HEK293 (cell line): ENCODE measurements at regions not wholly inside any gene's neighbourhood (a gene's known extent, or its start where the extent isn't known, plus 50 kb on each side); places are given as distances from the start of the nearest gene placed in this dataset.

ENCODE experiments used
- CTCF ChIA-PET: fragments of 350-600 bp; formaldehyde crosslinking; extraction: SDS; loops from one replicate; lab custom pipeline; 2021; ENCODE audit warnings: antibody characterized with exemption; lab: Yijun Ruan, JAX
- POLR2A ChIA-PET: fragments of 300-600 bp; formaldehyde crosslinking; extraction: SDS; loops from one replicate; lab custom pipeline; 2020; ENCODE audit warnings: antibody characterized with exemption, inconsistent platforms; lab: Yijun Ruan, JAX
- H3K27ac ChIP-seq: fragments of 200-500 bp; sonication (Bioruptor generic); 2 replicates; pipeline ENCODE4 v1.5.1; 2014; ENCODE audit warnings: low read depth, low read length, control low read depth, inconsistent platforms; ENCODE audit errors: extremely low read depth
- H3K36me3 ChIP-seq, 2 experiments: fragments of 200-500 bp in 1 of 2; sonication (Bioruptor generic) in 1 of 2; 1 replicate in 1 of 2; 2 replicates in 1 of 2; pipeline ENCODE4 v1.5.1; 2014 to 2017; ENCODE audit warnings: inconsistent platforms in 2 of 2, low read length in 2 of 2; ENCODE audit not compliant: control insufficient read depth in 2 of 2, insufficient read depth in 1 of 2
- H3K4me1 ChIP-seq: fragments of 200-500 bp; sonication (Bioruptor generic); 2 replicates; pipeline ENCODE4 v1.5.1; 2014; ENCODE audit warnings: mild to moderate bottlenecking, low read length, inconsistent platforms; ENCODE audit not compliant: control insufficient read depth, insufficient read depth
- H3K4me3 ChIP-seq: 2 replicates; pipeline ENCODE4 v1.5.1; 2011; ENCODE audit warnings: low read depth, mild to moderate bottlenecking, control low read depth, low read length, moderate library complexity
- H3K9me3 ChIP-seq: fragments of 200-500 bp; sonication (Bioruptor generic); 2 replicates; pipeline ENCODE4 v1.5.1; 2014; ENCODE audit warnings: low read depth, low read length, inconsistent platforms; ENCODE audit not compliant: control insufficient read depth, insufficient read depth
- GLI4 ChIP-seq: fragments of 450-650 bp; formaldehyde crosslinking; IDR thresholded peaks from 2 replicates; pipeline ENCODE4 v1.5.1; 2016; ENCODE audit warnings: missing biosample characterization, missing genetic modification characterization
- KLF10 ChIP-seq: fragments of 450-650 bp; IDR thresholded peaks from 2 replicates; pipeline ENCODE4 v1.5.1; 2018; ENCODE audit warnings: missing biosample characterization, mild to moderate bottlenecking, missing genetic modification characterization
- MZF1 ChIP-seq: fragments of 450-650 bp; formaldehyde crosslinking; IDR thresholded peaks from 2 replicates; pipeline ENCODE4 v1.5.1; 2017; ENCODE audit warnings: missing biosample characterization, missing genetic modification characterization, borderline replicate concordance
- PRDM1 ChIP-seq: fragments of 450-650 bp; formaldehyde crosslinking; IDR thresholded peaks from 2 replicates; pipeline ENCODE4; 2016; ENCODE audit warnings: missing biosample characterization, missing genetic modification characterization
- REPIN1 ChIP-seq: fragments of 450-650 bp; formaldehyde crosslinking; IDR thresholded peaks from 2 replicates; pipeline ENCODE4 v1.5.1; 2017; ENCODE audit warnings: missing biosample characterization, missing genetic modification characterization, low read depth
- SCRT1 ChIP-seq: fragments of 450-650 bp; formaldehyde crosslinking; IDR thresholded peaks from 2 replicates; pipeline ENCODE4 v1.5.1; 2016; ENCODE audit warnings: missing biosample characterization, missing genetic modification characterization, borderline replicate concordance
- ZFP41 ChIP-seq: fragments of 450-650 bp; formaldehyde crosslinking; IDR thresholded peaks from 2 replicates; pipeline ENCODE4 v1.5.1; 2016; ENCODE audit warnings: missing biosample characterization, missing genetic modification characterization, borderline replicate concordance
- ZNF114 ChIP-seq: fragments of 450-650 bp; formaldehyde crosslinking; IDR thresholded peaks from 2 replicates; pipeline ENCODE4 v1.5.0; 2017; ENCODE audit warnings: missing biosample characterization, missing genetic modification characterization
- ZNF121 ChIP-seq: fragments of 450-650 bp; formaldehyde crosslinking; IDR thresholded peaks from 2 replicates; pipeline ENCODE4 v1.5.1; 2016; ENCODE audit warnings: missing biosample characterization, missing genetic modification characterization
- ZNF138 ChIP-seq: fragments of 450-650 bp; formaldehyde crosslinking; IDR thresholded peaks from 2 replicates; pipeline ENCODE4 v1.5.1; 2016; ENCODE audit warnings: missing biosample characterization, missing genetic modification characterization, borderline replicate concordance
- ZNF140 ChIP-seq: fragments of 450-650 bp; formaldehyde crosslinking; IDR thresholded peaks from 2 replicates; pipeline ENCODE4 v1.5.1; 2016; ENCODE audit warnings: missing biosample characterization, missing genetic modification characterization
- ZNF146 ChIP-seq: fragments of 450-650 bp; formaldehyde crosslinking; IDR thresholded peaks from 2 replicates; pipeline ENCODE4 v1.5.1; 2016; ENCODE audit warnings: missing biosample characterization, missing genetic modification characterization
- ZNF155 ChIP-seq: fragments of 450-650 bp; formaldehyde crosslinking; IDR thresholded peaks from 2 replicates; pipeline ENCODE4 v1.5.1; 2016; ENCODE audit warnings: missing biosample characterization, missing genetic modification characterization
- ZNF211 ChIP-seq: fragments of 450-650 bp; formaldehyde crosslinking; IDR thresholded peaks from 2 replicates; pipeline ENCODE4 v1.5.1; 2016; ENCODE audit warnings: low read depth, missing biosample characterization, missing genetic modification characterization
- ZNF223 ChIP-seq: fragments of 450-650 bp; formaldehyde crosslinking; IDR thresholded peaks from 2 replicates; pipeline ENCODE4 v1.5.1; 2016; ENCODE audit warnings: missing biosample characterization, missing genetic modification characterization
- ZNF239 ChIP-seq: fragments of 450-650 bp; formaldehyde crosslinking; IDR thresholded peaks from 2 replicates; pipeline ENCODE4 v1.5.1; 2016; ENCODE audit warnings: missing biosample characterization, missing genetic modification characterization
- ZNF248 ChIP-seq: fragments of 450-650 bp; formaldehyde crosslinking; IDR thresholded peaks from 2 replicates; pipeline ENCODE4 v1.5.1; 2017; ENCODE audit warnings: missing biosample characterization, missing genetic modification characterization
- ZNF394 ChIP-seq: fragments of 450-650 bp; formaldehyde crosslinking; IDR thresholded peaks from 2 replicates; pipeline ENCODE4 v1.5.1; 2016; ENCODE audit warnings: missing biosample characterization, missing genetic modification characterization, mild to moderate bottlenecking, moderate library complexity, borderline replicate concordance
- ZNF626 ChIP-seq: fragments of 450-650 bp; sonication (Bioruptor Pico); formaldehyde crosslinking; IDR thresholded peaks from 2 replicates; pipeline ENCODE4 v1.5.1; 2018; ENCODE audit warnings: missing biosample characterization, missing genetic modification characterization, inconsistent platforms
- ZNF670 ChIP-seq: fragments of 450-650 bp; formaldehyde crosslinking; IDR thresholded peaks from 2 replicates; pipeline ENCODE4 v1.5.1; 2016; ENCODE audit warnings: missing biosample characterization, missing genetic modification characterization, low read depth
- ZNF768 ChIP-seq: fragments of 450-650 bp; formaldehyde crosslinking; IDR thresholded peaks from 2 replicates; pipeline ENCODE4 v1.5.1; 2018; ENCODE audit warnings: missing biosample characterization, mild to moderate bottlenecking, missing genetic modification characterization
- ZNF792 ChIP-seq: fragments of 450-650 bp; formaldehyde crosslinking; IDR thresholded peaks from 2 replicates; pipeline ENCODE4 v1.5.1; 2016; ENCODE audit warnings: missing biosample characterization, missing genetic modification characterization
- TF ChIP-seq, protein P1 (sequence below): fragments of 450-650 bp; formaldehyde crosslinking; IDR thresholded peaks from 2 replicates; pipeline ENCODE4 v1.5.1; 2016; ENCODE audit warnings: missing biosample characterization, missing genetic modification characterization
- TF ChIP-seq, protein P2 (sequence below): fragments of 450-650 bp; formaldehyde crosslinking; IDR thresholded peaks from 2 replicates; pipeline ENCODE4 v1.5.1; 2016; ENCODE audit warnings: missing biosample characterization, missing genetic modification characterization
- TF ChIP-seq, protein P3 (sequence below): sonication (generic); formaldehyde crosslinking; IDR thresholded peaks from 2 replicates; pipeline ENCODE4 v1.8.1; 2022; ENCODE audit warnings: mild to moderate bottlenecking, moderate library complexity, missing genetic modification reagents
- TF ChIP-seq, protein P4 (sequence below): fragments of 450-650 bp; formaldehyde crosslinking; IDR thresholded peaks from 2 replicates; pipeline ENCODE4 v1.5.1; 2016; ENCODE audit warnings: missing biosample characterization, missing genetic modification characterization
- TF ChIP-seq, protein P5 (sequence below): fragments of 450-650 bp; formaldehyde crosslinking; IDR thresholded peaks from 2 replicates; pipeline ENCODE4 v1.5.1; 2016; ENCODE audit warnings: missing biosample characterization, missing genetic modification characterization

DNA sequence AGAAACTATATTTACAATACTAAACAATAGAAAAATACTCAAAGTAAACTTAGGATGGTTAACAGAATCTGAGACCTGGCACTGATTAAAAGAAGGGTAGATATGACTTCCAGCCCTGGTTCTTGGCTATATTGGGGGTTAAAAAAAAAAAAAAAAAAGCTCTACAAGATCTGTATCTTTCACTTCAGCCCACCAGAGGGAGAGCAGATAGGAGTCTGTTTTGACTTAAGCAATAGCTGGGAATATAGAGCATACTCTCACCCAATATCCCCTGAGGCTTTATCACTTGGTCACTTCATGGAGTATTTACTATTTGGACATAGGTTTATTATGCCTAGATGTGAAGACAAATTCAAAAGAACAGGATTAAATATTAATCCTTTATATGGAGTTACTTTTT, 598.9 kb upstream of the LINC00305 start:
- no peak for TF ChIP-seq ZNF394
- TF ChIP-seq ZNF146 = no peak
- TF ChIP-seq ZNF155 (tag by site-specific recombination) = no peak
- TF ChIP-seq ZNF239 (tag by site-specific recombination) = no peak
- TF ChIP-seq ZNF248 (tag by site-specific recombination) = no peak
- no peak for TF ChIP-seq ZNF670 (tag by site-specific recombination)
- no peak for TF ChIP-seq ZNF121 (tag by site-specific recombination)
- TF ChIP-seq ZNF211 (tag by site-specific recombination) = no peak
- no peak for TF ChIP-seq ZNF138 (tag by site-specific recombination)
- TF ChIP-seq PRDM1 (tag by site-specific recombination) = no peak
- TF ChIP-seq, protein P1, sequence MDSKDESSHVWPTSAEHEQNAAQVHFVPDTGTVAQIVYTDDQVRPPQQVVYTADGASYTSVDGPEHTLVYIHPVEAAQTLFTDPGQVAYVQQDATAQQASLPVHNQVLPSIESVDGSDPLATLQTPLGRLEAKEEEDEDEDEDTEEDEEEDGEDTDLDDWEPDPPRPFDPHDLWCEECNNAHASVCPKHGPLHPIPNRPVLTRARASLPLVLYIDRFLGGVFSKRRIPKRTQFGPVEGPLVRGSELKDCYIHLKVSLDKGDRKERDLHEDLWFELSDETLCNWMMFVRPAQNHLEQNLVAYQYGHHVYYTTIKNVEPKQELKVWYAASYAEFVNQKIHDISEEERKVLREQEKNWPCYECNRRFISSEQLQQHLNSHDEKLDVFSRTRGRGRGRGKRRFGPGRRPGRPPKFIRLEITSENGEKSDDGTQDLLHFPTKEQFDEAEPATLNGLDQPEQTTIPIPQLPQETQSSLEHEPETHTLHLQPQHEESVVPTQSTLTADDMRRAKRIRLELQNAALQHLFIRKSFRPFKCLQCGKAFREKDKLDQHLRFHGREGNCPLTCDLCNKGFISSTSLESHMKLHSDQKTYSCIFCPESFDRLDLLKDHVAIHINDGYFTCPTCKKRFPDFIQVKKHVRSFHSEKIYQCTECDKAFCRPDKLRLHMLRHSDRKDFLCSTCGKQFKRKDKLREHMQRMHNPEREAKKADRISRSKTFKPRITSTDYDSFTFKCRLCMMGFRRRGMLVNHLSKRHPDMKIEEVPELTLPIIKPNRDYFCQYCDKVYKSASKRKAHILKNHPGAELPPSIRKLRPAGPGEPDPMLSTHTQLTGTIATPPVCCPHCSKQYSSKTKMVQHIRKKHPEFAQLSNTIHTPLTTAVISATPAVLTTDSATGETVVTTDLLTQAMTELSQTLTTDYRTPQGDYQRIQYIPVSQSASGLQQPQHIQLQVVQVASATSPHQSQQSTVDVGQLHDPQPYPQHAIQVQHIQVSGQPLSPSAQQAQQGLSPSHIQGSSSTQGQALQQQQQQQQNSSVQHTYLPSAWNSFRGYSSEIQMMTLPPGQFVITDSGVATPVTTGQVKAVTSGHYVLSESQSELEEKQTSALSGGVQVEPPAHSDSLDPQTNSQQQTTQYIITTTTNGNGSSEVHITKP = no peak
- TF ChIP-seq ZNF223 = no peak
- no peak for TF ChIP-seq ZFP41 (tag by site-specific recombination)
- TF ChIP-seq KLF10 (tag by site-specific recombination) = no peak
- TF ChIP-seq, protein P2, sequence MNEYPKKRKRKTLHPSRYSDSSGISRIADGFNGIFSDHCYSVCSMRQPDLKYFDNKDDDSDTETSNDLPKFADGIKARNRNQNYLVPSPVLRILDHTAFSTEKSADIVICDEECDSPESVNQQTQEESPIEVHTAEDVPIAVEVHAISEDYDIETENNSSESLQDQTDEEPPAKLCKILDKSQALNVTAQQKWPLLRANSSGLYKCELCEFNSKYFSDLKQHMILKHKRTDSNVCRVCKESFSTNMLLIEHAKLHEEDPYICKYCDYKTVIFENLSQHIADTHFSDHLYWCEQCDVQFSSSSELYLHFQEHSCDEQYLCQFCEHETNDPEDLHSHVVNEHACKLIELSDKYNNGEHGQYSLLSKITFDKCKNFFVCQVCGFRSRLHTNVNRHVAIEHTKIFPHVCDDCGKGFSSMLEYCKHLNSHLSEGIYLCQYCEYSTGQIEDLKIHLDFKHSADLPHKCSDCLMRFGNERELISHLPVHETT (tag by site-specific recombination) = no peak
- TF ChIP-seq SCRT1 (tag by site-specific recombination) = no peak
- TF ChIP-seq, protein P3, sequence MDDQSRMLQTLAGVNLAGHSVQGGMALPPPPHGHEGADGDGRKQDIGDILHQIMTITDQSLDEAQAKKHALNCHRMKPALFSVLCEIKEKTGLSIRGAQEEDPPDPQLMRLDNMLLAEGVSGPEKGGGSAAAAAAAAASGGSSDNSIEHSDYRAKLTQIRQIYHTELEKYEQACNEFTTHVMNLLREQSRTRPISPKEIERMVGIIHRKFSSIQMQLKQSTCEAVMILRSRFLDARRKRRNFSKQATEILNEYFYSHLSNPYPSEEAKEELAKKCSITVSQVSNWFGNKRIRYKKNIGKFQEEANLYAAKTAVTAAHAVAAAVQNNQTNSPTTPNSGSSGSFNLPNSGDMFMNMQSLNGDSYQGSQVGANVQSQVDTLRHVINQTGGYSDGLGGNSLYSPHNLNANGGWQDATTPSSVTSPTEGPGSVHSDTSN (CRISPR knock-in tag) = no peak
- TF ChIP-seq GLI4 (tag by site-specific recombination) = no peak
- no peak for TF ChIP-seq MZF1 (tag by site-specific recombination)
- no peak overlapping the region for H3K4me3 ChIP-seq
- H3K4me1 ChIP-seq = no peaks in the 10 kb centered on the region
- no peaks in the 10 kb centered on the region for H3K9me3 ChIP-seq
- ChIA-PET POLR2A (interaction anchor here (0.6 kb wide), 1 partner anchor 384 kb away, joined by 3 read pairs; no protein-coding TSS in a partner anchor), CTCF (no interaction called here)
- no peak overlapping the region for H3K27ac ChIP-seq
- H3K36me3 ChIP-seq = no peaks in the 10 kb centered on the region

DNA sequence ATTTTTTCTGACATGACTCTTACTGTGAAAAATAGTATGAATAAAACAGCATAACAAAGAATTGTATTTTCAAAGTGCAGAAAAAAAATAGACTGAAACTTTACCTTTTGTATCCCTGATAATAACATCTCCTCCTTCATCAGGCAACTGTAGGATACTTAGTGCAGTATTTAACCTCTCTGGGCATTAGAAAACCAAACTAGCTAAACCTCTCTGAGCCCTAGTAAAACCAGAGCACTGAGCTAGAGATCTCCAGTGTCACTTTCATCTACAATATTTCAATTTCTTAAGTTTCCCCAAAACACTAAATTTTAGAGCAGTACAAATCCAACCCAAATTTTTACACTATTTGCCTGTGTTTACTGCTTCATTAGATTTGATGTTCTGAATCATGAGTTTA, 594.0 kb upstream of the LINC00305 start:
- POLR2A ChIA-PET = no interaction called here
- no peaks in the 10 kb centered on the region for H3K4me1 ChIP-seq
- no peaks in the 10 kb centered on the region for H3K36me3 ChIP-seq
- H3K4me3 ChIP-seq = no peak overlapping the region
- CTCF ChIA-PET = no interaction called here
- H3K27ac ChIP-seq = no peak overlapping the region
- no peaks in the 10 kb centered on the region for H3K9me3 ChIP-seq
- TF ChIP-seq, protein P2 (tag by site-specific recombination) = no peak
- TF ChIP-seq ZNF140 (tag by site-specific recombination) (no peak), ZNF792 (no peak), ZNF248 (tag by site-specific recombination) (no peak), ZNF626 (no peak), ZNF211 (tag by site-specific recombination) (no peak), ZNF114 (no peak), ZNF768 (tag by site-specific recombination) (no peak), REPIN1 (tag by site-specific recombination) (no peak)
- TF ChIP-seq, protein P4, sequence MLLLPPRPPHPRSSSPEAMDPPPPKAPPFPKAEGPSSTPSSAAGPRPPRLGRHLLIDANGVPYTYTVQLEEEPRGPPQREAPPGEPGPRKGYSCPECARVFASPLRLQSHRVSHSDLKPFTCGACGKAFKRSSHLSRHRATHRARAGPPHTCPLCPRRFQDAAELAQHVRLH (tag by site-specific recombination) = no peak
- TF ChIP-seq, protein P5, sequence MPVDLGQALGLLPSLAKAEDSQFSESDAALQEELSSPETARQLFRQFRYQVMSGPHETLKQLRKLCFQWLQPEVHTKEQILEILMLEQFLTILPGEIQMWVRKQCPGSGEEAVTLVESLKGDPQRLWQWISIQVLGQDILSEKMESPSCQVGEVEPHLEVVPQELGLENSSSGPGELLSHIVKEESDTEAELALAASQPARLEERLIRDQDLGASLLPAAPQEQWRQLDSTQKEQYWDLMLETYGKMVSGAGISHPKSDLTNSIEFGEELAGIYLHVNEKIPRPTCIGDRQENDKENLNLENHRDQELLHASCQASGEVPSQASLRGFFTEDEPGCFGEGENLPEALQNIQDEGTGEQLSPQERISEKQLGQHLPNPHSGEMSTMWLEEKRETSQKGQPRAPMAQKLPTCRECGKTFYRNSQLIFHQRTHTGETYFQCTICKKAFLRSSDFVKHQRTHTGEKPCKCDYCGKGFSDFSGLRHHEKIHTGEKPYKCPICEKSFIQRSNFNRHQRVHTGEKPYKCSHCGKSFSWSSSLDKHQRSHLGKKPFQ (tag by site-specific recombination) = no peak
